ENCODE measurements at regions not wholly inside any gene's neighbourhood (a gene's known extent, or its start where the extent isn't known, plus 50 kb on each side); places are given as distances from the start of the nearest gene placed in this dataset.
A peak's percentile ranks its signal among the peaks of the same experiment; 100 is the strongest.

DNA sequence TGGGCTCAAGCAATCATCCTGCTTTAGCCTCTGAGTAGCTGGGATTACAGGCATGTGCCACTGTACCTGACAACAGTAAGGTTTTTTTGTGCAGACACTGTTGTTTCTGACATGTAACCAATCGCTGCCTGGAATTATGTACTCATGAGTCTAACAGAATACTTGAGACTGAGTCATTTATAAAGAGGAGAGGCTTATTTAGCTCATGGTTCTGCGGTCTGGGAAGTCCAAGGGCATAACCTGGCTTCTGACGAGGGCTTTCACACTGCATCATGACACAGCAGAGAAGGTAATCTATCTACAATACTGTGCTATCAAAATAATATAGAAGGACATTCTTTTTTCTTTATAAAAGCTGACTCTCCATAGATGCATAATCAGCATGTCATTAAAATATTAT is 115.5 kb upstream of the STOX2 start:
- H3K9me2 ChIP-seq (ENCODE audit: insufficient read depth): no peaks in the 10 kb centered on the region
- intact Hi-C loops (cut with micrococcal nuclease; ENCODE audit: unreplicated experiment): no loop called here
- TF ChIP-seq CTCF (conservative IDR thresholded peaks at IDR 0.05) (no peak), EZH2 (IDR thresholded peaks at IDR 0.05; ENCODE audit: low read depth) (no peak)

GRCh38 chr4:183790661-183791060 is 114.4 kb upstream of the STOX2 start:
- no TSS peak for BruUV-seq (replicated peaks)

More for the DNA sequence above, 115.5 kb upstream of the STOX2 start:
- H3K9me3 ChIP-seq (ENCODE audit: insufficient read depth, low read depth): no peaks in the 10 kb centered on the region
- H3K27me3 ChIP-seq (ENCODE audit: insufficient read depth, low read depth): no peaks in the 10 kb centered on the region
- DNase-seq: no peak
- no peaks in the 10 kb centered on the region for H4K20me1 ChIP-seq (ENCODE audit: insufficient read depth)
- H3K27ac ChIP-seq: no peak overlapping the region
- no peak overlapping the region for H3K4me2 ChIP-seq
- no peak overlapping the region for H2AFZ ChIP-seq
- H3K36me3 ChIP-seq (ENCODE audit: low read depth): no peaks in the 10 kb centered on the region
- ChIA-PET POLR2A (ENCODE audit: unreplicated experiment) (no interaction called here), CTCF (no interaction called here)
- no peaks in the 10 kb centered on the region for H3K79me2 ChIP-seq (ENCODE audit: low read depth)
- BruUV-seq (replicated peaks): no TSS peak
- no peaks in the 10 kb centered on the region for H3K4me1 ChIP-seq (replicated peaks; ENCODE audit: insufficient read depth)
- no peaks in the 10 kb centered on the region for H3F3A ChIP-seq (ENCODE audit: insufficient read depth, low read depth)
- H3K4me3 ChIP-seq: no peak overlapping the region

GRCh38 chr4:183797011-183797444 is 108.1 kb upstream of the STOX2 start:
- Histone ChIP-seq H3K9me3 (ENCODE audit: insufficient read depth, low read depth) (no peaks in the 10 kb centered on the region), H3K4me3 (peak overlapping the region; percentile 73), H3K4me1 (replicated peaks; ENCODE audit: insufficient read depth) (peaks cover 5% of the 10 kb centered on the region; the same call in 1 of the 2 replicates), H3K27me3 (ENCODE audit: insufficient read depth, low read depth) (no peaks in the 10 kb centered on the region), H4K20me1 (ENCODE audit: insufficient read depth) (no peaks in the 10 kb centered on the region), H3K79me2 (ENCODE audit: low read depth) (no peaks in the 10 kb centered on the region), H3K27ac (no peak overlapping the region), H3K4me2 (peak overlapping the region; percentile 81), H3F3A (ENCODE audit: insufficient read depth, low read depth) (peaks cover 5% of the 10 kb centered on the region; the same call in 1 of the 2 replicates), H3K36me3 (ENCODE audit: low read depth) (no peaks in the 10 kb centered on the region), H2AFZ (peak overlapping the region; percentile 82), H3K9me2 (ENCODE audit: insufficient read depth) (no peaks in the 10 kb centered on the region)
- intact Hi-C loops (cut with micrococcal nuclease; ENCODE audit: unreplicated experiment): no loop called here
- CTCF ChIA-PET: no interaction called here
- BruUV-seq (replicated peaks): no TSS peak
- DNase-seq: peak; percentile 36 to 47
- POLR2A ChIA-PET (ENCODE audit: unreplicated experiment): no interaction called here
- TF ChIP-seq EZH2 (IDR thresholded peaks at IDR 0.05; ENCODE audit: low read depth): no peak
- TF ChIP-seq CTCF (conservative IDR thresholded peaks at IDR 0.05): no peak

More at GRCh38 chr4:183790661-183791060, 114.4 kb upstream of the STOX2 start:
- ChIA-PET CTCF (no interaction called here), POLR2A (ENCODE audit: unreplicated experiment) (no interaction called here)
- H3F3A ChIP-seq (ENCODE audit: insufficient read depth, low read depth): no peaks in the 10 kb centered on the region
- H3K79me2 ChIP-seq (ENCODE audit: low read depth): no peaks in the 10 kb centered on the region
- H3K27me3 ChIP-seq (ENCODE audit: insufficient read depth, low read depth): no peaks in the 10 kb centered on the region
- TF ChIP-seq EZH2 (IDR thresholded peaks at IDR 0.05; ENCODE audit: low read depth) (no peak), CTCF (conservative IDR thresholded peaks at IDR 0.05) (no peak)
- H3K36me3 ChIP-seq (ENCODE audit: low read depth): no peaks in the 10 kb centered on the region
- H3K9me3 ChIP-seq (ENCODE audit: insufficient read depth, low read depth): no peaks in the 10 kb centered on the region
- DNase-seq: no peak
- H3K4me2 ChIP-seq: no peak overlapping the region
- intact Hi-C loops (cut with micrococcal nuclease; ENCODE audit: unreplicated experiment): no loop called here
- H2AFZ ChIP-seq: no peak overlapping the region
- no peaks in the 10 kb centered on the region for H3K9me2 ChIP-seq (ENCODE audit: insufficient read depth)
- no peaks in the 10 kb centered on the region for H4K20me1 ChIP-seq (ENCODE audit: insufficient read depth)
- H3K27ac ChIP-seq: no peak overlapping the region
- no peaks in the 10 kb centered on the region for H3K4me1 ChIP-seq (replicated peaks; ENCODE audit: insufficient read depth)
- no peak overlapping the region for H3K4me3 ChIP-seq

All from PC-9 (cell line).